Muscle of back (tissue), 3 donors: ENCODE measurements at regions not wholly inside any gene's neighbourhood (a gene's known extent, or its start where the extent isn't known, plus 50 kb on each side); places are given as distances from the start of the nearest gene placed in this dataset.
A peak's percentile ranks its signal among the peaks of the same experiment; 100 is the strongest.
"Not testable (repeated sequence)": the region's sequence is repeated elsewhere in the genome, so short reads cannot be mapped to it uniquely, and the experiment has no call there.

ENCODE experiments used
- DNase-seq, 3 donors: peaks; one replicate each; pipeline versions ENCODE4 v3.0.0 to v3.0.0-alpha.2; 2013

- DNase-seq = no peak
Observed at GRCh38 chr15:62218841-62219240, 53.8 kb upstream of the C2CD4B start.

GRCh38 chr15:62219799-62220198, 54.7 kb upstream of the C2CD4B start:
- DNase-seq = no peak

- no peak for DNase-seq
Observed at GRCh38 chr15:62223020-62223419, 57.9 kb upstream of the C2CD4B start.

GRCh38 chr15:62228604-62229003, 63.5 kb upstream of the C2CD4B start:
- DNase-seq = no peak

- peak in 1 of 3 donors; percentile 6 for DNase-seq
Observed at GRCh38 chr15:62231856-62232255, 66.8 kb upstream of the C2CD4B start.

- DNase-seq = no peak
Observed at GRCh38 chr15:62240121-62241096, 75.3 kb upstream of the C2CD4B start.

GRCh38 chr15:62241135-62241770, 76.2 kb upstream of the C2CD4B start:
- no peak for DNase-seq

GRCh38 chr15:62242999-62243398, 77.9 kb upstream of the C2CD4B start:
- DNase-seq = no peak

GRCh38 chr15:62244762-62245161, 79.7 kb upstream of the C2CD4B start:
- DNase-seq = no peak

GRCh38 chr15:62248277-62248984, 83.3 kb upstream of the C2CD4B start:
- no peak for DNase-seq

GRCh38 chr15:62249501-62249900, 84.4 kb upstream of the C2CD4B start:
- no peak for DNase-seq

- no peak for DNase-seq
Observed at GRCh38 chr15:62250186-62250585, 85.1 kb upstream of the C2CD4B start.

- no peak for DNase-seq
Observed at GRCh38 chr15:62250978-62251377, 85.9 kb upstream of the C2CD4B start.

GRCh38 chr15:62253294-62253693, 88.2 kb upstream of the C2CD4B start:
- no peak for DNase-seq

GRCh38 chr15:62254137-62254934, 89.3 kb upstream of the C2CD4B start:
- peak; percentile 40 to 72 (median 67) for DNase-seq

- DNase-seq = not testable (repeated sequence)
Observed at GRCh38 chr15:62256430-62256829, 91.3 kb upstream of the C2CD4B start.

GRCh38 chr15:62257996-62258521, 93.0 kb upstream of the C2CD4B start:
- DNase-seq = no peak

GRCh38 chr15:62262305-62262941, 97.3 kb upstream of the C2CD4B start:
- no peak for DNase-seq

GRCh38 chr15:62264196-62264595, 99.1 kb upstream of the C2CD4B start:
- no peak for DNase-seq

- peak in 1 of 3 donors; percentile 8 for DNase-seq
Observed at GRCh38 chr15:62269504-62269903, 104.4 kb upstream of the C2CD4B start.
